GM20431 (cell line): ENCODE measurements at regions not wholly inside any gene's neighbourhood (a gene's known extent, or its start where the extent isn't known, plus 50 kb on each side); places are given as distances from the start of the nearest gene placed in this dataset.

Experiments
- in situ Hi-C: fragments of 300-500 bp; cut with MseI, MboI; formaldehyde crosslinking; loops from one replicate; pipeline ENCODE4 v1.15.0; 2020; ENCODE audit warnings: low sequenced_read_pairs; ENCODE audit not compliant: unreplicated experiment

DNA sequence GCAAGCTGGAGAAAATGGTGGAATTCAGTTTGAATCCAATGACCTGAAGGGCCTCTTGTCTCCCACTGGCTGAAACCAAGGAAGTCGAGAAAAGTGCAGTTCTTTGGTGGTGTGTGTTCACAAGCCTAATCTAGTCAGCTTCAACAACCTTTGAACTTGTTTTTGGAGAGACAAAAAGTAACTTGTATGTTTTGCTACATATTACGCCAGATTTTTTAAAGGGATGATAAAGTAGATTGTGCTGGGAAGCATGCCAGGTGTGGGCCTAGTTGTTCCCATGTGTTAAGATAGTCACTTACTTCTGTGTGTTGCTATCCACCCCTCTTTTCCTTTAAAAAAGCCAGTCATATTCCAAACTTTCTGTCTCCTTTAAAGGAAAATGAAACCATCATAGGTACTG lies 79.7 kb upstream of the FAM3C start:
- in situ Hi-C loops, result no loop called here

DNA sequence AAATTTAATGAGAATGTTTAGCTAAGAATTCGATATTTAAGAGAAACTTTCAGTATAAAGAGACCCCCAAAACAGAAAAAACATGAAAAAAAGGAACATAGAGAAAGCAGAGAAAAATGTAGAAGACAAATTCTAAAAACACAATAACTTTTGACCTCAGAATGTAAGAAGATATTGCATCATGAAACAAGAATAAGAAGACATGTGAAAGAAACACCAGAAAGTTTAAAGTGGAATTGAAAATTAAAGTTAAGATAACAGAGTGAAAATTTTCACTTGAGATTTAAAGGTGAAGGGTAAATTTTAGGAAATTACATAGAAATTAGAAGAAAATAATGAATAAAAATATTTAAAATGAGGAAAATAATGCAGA lies 78.2 kb upstream of the FAM3C start:
- in situ Hi-C loops, result no loop called here

DNA sequence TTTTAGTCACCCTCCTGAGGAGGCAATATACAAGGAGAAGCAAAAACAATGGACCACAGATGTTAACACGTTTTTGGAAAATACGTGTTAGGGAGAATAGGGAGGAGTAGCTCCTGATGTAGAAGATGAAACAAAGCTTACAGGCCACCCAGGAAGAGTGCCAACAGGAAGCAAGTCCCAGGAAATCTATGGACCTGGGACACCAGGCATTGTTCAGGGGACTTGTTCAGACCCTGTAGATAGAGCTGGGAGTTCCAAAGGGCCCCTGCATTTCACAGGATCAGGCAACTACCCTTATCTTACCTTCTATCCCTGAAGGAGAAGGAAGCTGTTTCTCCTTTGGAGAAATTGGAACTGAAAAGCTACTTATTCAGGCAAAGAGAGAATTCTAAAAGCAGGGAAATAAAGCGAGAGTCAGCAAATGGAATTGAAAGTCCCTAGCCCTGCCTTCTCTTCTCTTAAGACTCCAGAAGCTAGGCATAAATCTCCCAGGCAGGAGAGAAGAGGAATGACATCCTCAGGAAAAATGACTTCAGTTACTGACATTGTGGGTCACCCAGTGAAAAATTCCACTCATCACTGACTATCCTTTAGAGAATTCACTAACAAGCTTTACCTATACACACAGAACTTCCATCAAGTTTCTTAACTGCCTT lies 77.7 kb upstream of the FAM3C start:
- in situ Hi-C loops, result no loop called here

DNA sequence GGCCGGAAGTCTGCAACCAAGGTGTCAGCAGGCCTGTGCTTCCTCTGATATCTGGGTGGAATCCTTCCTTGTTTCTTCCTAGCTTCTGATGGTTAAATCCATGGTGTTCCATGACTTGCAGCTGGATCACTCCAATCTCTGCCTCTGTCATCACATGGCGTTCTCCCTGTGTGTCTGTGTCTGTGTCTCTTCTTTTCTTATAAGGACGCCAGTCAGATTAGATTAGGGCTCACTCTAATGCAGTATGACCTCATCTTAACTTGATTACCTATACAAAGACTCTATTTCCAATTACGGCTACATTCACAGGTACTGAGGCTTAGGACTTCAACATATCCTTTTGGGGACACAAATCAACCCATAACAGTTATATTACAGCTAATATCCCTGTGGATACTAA lies 70.3 kb upstream of the FAM3C start:
- in situ Hi-C loops, result no loop called here

DNA sequence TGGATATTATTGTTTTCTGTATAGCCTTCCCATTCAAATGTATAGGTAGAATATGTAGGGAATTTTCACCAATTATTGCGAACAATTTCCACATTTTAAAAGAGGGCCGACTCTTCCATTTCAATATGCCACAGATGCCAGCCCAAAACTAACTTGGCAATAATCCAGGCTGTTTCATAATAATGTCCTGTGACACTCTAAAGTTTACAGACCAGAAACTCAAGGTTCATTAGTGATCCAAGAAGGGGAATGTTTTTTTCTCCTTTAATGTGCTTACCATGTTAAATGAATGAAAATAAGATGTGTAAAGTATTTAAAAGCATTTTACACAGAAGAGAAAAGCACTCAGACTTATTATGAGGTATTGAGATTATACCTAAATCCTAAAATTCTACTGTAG lies 63.0 kb upstream of the FAM3C start:
- in situ Hi-C loops, result no loop called here

DNA sequence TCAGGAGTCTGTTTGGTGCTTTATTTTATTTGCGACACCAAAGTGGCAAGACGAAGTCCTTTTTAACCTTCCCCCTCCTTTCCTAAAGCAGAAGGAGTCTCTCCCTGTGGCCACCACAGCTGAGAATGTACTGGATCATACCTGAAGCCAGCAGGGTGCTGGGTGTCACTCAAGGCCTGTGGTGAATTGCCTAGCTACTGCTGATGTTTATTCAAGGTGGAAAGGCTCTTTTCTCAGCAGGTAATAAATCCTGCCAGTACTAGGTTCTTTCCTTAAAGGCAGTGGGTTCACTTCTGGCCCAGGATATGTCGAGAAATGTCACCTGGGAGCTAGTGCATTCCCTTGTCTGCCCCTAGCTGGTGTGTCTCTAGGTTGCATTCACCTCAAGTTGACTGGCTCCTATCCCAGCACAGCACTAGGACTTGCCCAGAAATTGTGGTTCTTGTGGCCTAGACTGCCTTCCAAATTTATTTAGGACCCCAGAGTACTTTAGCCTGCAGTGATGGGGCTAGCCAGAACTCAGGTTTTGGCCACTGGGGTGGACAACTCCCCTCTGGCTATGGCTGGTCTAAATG lies 60.8 kb upstream of the FAM3C start:
- in situ Hi-C loops, result no loop called here

DNA sequence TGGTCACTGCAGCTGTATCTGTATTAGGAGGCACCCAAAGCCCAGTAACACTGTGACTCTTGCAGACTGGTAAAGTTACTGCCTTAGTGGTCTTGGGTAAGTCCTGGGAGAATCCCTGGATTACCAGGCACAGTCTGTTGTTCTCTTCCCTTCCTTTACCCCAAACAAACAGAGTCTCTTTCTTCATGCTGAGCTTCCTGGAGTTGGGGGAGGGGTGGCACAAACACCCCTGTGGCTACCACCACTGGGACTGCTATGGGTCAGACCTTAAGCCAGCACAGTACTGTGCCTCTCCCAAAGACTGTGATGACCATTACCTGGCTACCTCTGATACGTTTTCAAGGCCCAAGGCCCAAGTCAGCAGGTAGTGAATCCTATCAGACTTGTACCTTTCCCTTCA lies 59.9 kb upstream of the FAM3C start:
- in situ Hi-C loops, result no loop called here

DNA sequence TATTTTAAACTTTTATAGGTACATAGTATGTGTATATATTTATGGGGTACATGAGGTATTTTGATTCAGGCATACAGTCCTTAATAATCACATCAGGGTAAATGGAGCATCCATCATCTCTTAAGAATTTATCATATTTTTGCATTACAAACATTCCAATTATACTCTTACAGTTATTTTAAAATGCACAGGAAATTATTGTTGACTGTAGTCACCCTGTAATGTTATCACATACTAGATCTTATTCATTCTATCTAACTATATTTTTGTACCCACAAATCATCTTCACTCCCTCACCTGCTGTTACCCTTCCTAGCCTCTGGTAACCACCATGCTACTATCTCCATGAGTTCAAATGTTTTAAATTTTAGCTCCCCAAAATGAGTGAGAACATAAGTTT lies 56.3 kb upstream of the FAM3C start:
- in situ Hi-C loops, result no loop called here

DNA sequence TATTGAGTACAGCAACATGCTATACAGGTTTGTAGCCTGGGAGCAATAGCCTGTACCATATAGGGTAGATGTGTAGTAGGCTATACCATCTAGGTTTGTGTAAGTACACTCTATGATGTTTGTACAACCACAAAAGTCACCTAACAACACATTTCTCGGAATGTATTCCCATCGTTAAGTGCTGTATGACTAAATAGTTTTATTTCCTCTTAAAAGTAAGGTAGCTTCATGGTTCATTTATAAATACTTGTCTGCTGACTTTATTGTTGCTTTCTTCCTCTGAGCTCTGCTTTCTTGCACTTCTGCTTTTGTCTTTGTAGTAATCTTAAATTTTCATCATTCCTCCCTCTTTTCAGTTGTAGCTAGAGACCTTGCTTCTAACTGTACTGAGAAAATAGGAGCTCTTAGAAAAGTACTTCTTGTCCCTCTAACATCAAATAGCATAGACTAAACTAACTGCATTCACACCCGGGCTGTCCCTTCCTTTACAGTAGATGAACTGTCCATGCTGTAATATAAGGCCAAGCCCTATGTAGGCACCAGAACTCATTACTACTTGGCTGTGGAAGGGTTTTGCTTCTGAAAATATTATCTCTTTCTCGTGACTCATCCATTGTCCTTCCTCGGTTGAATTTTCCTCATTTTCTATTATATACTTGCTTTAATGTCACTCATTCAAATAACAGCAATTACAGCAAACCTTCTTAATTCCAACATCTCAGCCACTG lies 55.4 kb upstream of the FAM3C start:
- in situ Hi-C loops, result no loop called here

DNA sequence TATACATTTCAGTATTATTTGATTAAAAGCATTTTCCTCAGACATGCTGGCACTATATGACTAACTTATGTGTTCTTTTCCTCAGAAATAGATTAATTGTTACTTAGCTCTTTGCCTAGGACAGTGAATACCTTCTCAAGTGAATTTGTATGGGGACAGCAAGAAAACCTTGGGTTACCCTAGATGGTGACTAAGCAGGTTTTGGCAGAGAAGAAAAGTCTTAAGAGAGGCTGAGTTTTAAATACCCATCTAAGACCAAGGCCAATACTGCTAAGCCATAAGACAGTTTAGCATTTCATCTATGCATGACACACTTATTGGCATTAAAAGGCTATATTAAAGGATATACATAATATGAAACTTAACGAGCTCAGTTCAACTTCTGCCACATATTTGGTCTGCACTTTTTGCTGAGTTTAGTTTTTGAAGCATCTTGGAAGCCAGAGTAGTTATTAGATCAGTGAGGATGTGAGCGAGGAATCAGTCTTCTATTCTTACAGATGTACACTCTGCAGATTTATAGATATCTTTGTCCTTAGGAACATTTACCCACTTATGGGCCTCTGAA lies 54.6 kb upstream of the FAM3C start:
- in situ Hi-C loops, result no loop called here

DNA sequence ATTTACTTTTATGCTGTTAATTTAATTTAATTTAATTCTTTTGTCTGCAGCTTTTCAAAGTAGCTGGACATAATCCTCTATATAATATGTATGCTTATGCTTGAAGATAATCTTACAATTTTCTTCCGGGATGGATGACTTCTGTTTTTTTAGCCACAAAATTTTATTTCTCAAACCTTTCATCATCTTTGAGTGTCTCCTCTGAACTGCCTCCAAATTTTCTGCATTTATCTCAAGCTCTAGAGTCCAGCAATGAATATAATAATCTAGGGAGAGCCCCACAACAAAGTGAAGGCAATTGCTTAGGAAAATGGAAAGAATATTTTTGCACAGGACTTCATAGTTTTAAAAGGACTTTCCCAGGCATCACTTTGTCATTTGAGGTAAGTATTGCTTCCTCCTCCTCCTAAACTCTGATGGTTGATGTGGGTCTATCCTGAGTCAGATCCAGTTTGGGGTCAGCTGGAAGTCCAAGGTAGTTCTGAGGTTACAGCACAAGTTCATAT lies 53.7 kb upstream of the FAM3C start:
- in situ Hi-C loops, result no loop called here

DNA sequence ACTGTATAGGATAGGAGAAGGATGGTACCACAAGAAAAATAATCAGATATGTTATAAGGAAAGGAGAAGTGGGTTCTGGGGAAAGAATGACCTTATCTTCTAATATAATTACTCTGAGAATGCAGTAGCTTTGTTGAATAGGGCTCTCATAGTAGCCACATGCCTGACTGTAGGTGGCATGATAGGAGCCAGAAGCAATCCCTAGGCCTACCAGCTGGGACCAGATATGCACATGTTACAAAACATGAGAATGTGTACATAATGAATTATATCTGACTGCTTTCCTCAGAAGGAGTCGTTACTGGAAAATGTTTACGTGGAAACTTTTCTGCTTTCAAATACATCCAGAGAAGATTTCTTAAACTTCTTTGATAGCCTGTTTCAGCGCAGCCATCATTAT lies 53.2 kb upstream of the FAM3C start:
- in situ Hi-C loops, result no loop called here

DNA sequence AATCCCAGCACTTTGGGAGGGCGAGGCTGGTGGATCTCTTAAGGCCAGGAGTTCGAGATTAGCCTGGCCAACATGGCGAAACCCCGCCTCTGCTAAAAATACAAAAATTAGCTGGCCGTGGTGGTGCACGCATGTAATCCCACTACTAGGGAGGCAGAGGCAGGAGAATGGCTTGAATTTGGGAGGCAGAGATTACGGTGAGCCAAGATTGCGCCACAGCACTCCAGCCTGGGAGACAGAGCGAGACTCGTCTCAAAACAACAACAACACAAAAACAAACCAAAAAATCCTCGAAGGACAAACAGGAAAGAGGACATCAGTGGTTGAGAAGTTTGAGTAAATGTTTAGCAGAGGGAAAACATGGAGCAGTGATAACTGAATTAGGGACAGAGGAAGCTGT lies 52.3 kb upstream of the FAM3C start:
- in situ Hi-C loops, result no loop called here

DNA sequence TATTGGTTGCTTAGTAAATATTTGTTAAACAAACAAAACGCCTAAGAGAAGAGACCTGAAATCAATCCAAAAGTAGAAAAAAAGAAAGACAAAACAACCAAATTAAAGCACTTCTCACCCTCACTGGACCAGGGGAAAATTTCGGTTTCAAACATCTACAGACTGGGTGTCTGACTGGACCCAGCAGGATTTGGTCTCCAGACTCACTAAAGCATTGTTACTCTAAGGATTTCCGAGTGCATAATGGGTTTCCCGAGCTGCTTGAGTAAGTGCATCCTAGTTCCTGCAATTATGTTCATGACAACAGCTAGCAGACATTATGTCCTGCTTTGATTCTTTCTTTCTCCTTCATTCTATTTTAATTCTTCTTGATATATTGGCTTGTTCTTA lies 51.8 kb upstream of the FAM3C start:
- in situ Hi-C loops, result no loop called here

DNA sequence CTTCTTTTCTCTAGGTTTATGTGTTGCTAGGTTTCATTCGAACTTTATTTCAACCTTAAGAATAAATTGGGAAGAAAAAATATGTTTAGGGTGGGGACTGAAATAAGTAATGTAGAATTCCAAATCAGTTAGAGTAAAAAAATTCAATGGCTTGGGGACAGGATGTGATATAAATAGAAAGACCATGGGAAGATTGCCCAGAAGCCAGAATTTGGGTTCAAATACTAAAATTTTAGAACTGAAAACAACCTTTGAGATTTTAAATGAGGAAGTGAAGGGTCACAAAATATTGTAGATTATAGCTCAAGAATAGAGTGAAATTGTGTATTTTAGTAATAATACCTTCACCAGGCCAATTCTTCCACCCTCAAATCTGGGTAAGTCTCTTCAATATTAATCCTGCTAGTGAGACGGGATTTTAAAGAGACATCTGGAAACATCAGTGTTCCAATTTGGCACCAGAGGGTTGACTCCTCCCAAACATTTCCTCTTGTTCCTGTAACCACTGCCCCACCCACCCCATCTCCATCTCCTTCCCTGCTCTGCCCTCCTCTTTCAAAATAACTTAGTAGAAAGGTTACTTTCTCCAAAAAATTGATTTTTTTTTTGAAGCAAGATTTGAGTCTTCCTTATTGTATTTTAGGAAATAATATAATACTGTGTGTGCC lies 51.3 kb upstream of the FAM3C start:
- in situ Hi-C loops, result no loop called here

DNA sequence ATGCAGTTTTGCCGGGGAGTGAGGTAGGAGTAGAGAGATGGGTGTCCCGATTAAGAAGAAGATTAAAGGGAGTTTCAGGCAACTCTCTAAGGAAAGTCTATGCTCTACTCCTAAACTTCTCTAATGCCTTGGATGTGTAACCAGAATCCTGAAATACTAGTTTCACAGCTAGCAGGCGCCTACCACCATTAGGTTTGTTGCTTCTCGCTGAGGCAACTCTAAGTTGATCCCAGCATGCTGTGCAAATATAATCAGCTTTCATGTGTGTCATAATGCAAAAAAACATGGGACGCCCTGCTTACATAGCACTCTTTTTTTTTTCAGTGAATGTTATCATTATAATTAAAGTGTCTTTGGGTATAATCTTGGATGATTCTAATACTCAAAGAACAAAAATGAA lies 50.4 kb upstream of the FAM3C start:
- in situ Hi-C loops, result no loop called here
